Panc1 (cell line): ENCODE measurements at regions not wholly inside any gene's neighbourhood (a gene's known extent, or its start where the extent isn't known, plus 50 kb on each side); places are given as distances from the start of the nearest gene placed in this dataset.

ENCODE experiments used
- SIN3A ChIP-seq: IDR thresholded peaks from 2 replicates; pipeline ENCODE4 v1.6.1; 2012; ENCODE audit warnings: low read depth, mild to moderate bottlenecking, low read length, moderate library complexity, borderline replicate concordance; ENCODE audit not compliant: insufficient read depth
- TF ChIP-seq, protein P1 (sequence below): fragments of 450-650 bp; IDR thresholded peaks from 2 replicates; pipeline ENCODE4 v1.5.1; 2017; ENCODE audit warnings: mild to moderate bottlenecking

DNA sequence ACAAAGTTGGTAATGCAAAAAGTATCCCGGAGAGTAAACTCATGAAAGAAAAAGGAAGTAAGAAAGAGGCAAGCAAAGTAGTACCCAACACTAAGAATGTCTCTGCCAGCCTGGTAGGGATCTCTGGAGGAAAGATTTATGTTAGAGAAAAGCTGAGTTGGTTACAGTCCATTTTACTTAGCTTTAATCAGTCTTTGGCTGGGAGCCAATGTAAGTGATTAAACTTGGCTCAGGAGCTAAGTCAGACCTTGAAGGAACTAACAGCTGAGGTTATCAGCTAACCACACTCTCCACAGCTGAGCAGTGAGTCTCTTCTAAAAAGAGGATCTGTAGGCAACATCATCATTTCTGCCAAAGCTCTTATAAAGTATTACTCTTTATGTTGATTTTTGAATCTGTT is 148.0 kb downstream of the ANKRD7 start:
- TF ChIP-seq, protein P1, sequence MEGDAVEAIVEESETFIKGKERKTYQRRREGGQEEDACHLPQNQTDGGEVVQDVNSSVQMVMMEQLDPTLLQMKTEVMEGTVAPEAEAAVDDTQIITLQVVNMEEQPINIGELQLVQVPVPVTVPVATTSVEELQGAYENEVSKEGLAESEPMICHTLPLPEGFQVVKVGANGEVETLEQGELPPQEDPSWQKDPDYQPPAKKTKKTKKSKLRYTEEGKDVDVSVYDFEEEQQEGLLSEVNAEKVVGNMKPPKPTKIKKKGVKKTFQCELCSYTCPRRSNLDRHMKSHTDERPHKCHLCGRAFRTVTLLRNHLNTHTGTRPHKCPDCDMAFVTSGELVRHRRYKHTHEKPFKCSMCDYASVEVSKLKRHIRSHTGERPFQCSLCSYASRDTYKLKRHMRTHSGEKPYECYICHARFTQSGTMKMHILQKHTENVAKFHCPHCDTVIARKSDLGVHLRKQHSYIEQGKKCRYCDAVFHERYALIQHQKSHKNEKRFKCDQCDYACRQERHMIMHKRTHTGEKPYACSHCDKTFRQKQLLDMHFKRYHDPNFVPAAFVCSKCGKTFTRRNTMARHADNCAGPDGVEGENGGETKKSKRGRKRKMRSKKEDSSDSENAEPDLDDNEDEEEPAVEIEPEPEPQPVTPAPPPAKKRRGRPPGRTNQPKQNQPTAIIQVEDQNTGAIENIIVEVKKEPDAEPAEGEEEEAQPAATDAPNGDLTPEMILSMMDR: no peak
- TF ChIP-seq SIN3A: no peak
